GF-D8 (cell line): ENCODE measurements at regions not wholly inside any gene's neighbourhood (a gene's known extent, or its start where the extent isn't known, plus 50 kb on each side); places are given as distances from the start of the nearest gene placed in this dataset.

Experiments
- DNase-seq: peaks from one replicate; lab custom pipeline; 2025; lab: John Stamatoyannopoulos, UW

DNA sequence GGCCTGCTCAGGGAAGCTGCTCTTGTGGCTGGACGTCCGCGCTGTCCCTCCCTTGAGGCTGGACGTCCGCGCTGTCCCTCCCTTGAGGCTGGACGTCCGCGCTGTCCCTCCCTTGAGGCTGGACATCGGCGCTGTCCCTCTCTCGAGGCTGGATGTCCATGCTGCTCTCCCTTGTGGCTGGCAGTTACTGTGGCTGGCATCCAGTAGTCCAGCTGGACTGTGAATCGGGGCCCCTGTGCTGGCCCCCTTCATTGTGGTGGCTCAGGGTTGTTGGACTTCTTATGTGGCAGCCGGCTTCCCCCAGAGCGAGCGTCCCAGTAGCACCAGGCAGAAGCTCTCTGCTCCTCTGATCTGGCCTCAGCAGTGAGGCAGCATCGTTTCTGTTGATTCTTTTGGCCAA lies 141.5 kb downstream of the IRF8 start:
- no peak for DNase-seq

DNA sequence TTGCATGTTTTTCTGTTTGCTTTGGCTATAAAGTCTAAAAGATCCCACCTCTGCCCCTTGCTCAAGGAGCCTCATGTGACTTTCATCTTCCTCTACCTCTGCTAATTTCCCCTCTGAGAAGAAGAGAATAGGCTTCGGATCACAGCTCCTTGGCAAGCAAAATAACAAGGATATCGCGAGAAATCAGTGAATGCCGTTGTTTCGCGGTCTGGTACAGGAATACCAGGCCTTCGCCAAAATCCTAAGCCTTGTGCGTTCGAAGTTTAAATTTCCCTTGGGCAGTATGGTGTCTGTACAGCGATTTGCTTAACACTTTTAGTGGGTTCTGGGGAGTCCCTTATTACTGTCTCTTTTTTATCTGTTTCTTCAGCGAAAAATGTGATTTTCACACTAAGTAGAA lies 142.3 kb downstream of the IRF8 start:
- DNase-seq = no peak

DNA sequence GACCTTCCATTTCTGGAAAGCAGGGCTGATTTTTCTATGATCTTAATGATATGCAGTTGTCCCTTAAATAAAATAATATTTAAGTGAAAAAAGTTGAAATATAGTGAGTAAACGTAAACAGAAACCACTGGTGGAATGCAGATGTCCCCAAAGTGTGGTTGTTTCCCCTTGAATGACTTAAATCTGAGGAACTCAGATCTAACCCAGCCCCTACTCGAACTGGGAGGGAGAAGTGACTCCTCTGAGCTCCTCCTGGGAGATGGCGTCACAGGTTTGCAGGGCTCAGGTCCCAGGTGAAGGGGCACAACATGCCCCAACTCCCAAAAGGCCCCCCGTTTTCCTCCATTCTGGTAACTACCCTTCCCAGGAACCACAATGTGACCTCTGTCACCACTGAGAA lies 142.8 kb downstream of the IRF8 start:
- no peak for DNase-seq

DNA sequence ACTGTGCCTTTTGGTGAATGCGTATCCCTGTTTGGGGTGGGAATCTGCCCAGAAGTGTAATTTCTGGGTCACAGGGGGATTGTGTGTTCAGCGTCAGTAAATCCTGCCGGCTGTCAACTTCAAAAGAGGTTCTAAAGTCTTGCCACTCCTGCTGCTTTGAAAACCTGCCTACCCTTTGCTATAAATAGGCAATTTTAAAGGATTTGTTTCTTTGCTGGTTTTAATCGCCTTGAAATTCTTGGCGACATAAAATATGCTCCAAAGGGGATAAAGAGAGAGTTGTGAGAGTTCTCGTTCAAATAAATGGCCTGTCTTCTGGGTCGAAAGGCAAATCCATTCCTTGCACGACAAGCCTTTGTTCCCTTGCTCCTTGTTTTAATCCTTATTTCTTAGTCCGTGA lies 143.4 kb downstream of the IRF8 start:
- DNase-seq = no peak

DNA sequence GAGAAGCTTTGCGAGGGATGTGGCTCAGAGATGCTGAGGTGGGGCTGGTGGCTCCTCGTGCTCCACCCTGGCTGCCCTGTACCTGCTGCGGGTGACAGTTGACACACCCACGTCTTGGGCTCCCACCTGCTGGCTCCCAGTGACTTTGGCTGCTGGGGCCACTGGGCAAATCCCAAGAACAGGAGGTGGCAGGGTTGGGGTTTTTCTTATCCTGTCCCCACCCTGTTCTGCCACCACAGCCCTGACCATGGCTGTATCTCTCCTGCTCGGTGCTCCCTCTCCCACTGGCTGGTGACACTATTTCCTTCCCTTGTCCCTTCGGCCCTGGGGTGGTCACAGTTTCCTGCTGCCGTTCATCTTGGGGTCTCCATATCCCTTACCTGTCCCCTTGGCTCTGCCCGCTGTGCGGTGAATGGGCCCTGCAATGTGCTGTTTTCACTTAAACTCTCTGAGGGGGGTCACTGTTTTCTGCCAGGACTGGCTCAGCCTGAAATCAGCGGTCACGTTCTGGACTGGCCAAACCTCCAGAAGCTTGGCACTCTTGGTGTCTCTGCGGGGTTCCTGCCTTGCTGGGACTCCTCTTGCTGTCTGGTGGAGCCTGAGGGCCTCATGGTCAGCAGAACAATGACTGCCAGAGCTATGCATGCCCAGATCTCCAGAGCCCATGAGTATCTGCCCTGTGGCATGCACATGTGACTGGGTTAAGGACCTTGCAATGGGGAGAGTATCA lies 144.2 kb downstream of the IRF8 start:
- DNase-seq = no peak

DNA sequence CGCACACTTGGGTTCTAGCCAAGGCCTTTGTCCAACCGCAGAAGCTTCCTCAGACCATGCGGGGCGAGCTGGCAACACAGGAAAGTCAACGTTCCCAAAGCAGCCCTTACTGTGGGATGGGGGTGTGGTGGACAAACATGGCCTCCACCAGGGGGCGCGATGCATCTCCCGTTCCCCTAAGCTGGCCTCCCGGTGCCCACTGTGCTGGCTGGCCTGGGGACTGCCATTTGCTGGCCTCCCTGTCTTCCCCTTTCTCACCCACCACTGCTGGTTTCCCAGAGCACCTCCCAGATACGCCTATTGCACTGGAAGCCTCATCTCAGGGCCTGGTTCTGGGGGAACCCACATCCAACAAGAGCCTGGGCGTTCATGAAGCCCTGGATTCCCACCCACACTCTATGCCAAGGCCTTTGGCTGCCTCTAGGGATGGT lies 145.3 kb downstream of the IRF8 start:
- no peak for DNase-seq

DNA sequence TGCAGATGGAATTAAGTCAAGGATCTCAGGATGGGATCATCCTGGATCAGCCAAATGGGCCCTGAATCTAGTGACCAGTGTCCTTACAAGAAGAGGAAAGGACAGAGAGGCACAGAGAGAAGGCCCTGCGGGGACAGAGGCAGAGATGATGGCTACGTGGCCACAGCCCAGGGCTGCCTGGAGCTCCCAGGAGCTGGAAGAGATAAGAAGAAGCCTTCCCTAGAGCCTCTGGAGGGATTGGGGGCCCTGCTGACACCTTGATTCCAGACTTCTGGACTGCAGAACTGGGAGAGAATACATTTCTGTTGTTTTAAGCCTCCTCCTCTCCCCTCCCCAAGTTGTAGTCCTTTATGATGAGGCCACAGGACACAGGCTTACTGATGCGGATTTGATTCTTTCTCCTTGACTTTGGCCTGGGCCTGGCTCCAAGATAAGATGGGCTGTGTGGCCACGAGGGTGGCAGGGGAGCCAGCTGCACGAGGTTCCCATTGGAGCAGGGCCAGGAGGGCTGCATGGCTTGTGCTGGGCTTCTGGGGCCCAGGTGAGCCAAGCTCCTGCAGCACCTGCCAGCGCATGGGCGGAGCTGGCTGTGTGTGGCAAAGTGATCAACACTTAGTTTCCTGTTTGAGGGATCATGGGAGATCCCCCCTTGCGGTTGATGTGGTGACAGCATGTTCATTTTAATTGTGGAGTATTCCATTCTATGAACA lies 146.1 kb downstream of the IRF8 start:
- DNase-seq = no peak

DNA sequence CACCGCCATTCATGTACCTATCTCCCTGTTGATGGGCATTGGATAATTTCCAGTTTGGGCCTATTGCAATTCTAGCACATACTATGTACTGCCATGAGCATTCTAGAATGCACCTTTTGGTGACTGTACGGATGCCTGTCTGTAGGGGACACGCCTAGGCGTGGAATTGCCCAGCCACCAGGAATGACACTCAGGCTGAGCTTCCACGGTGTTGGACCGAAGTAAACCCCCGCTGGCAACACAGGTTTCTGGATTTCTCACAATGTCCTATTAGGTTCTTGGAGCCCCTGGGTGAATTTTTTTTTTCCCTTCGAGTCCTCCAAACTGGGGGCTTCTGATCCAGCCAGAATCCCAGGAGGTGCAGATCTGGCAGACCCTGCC lies 146.6 kb downstream of the IRF8 start:
- no peak for DNase-seq

DNA sequence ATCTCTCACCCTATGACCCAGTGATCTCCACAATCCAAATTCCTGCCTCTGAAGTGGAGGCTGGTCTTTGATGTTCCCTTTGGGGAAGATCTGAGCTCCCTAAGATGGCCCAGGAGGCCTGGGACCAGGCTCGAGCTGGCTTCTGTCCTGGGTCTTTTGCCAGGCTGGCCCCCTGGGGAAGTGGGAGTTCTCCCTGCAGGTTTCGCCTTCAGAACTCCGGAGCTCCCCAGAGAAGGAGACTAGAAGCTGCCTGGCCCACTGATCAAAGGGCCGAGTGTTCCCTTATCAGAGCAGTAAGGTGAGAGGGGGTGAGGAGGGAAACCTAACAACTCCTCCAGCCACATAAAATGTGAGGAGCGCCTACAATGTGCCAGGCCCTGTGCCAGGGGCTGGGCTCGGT lies 147.1 kb downstream of the IRF8 start:
- DNase-seq = no peak

DNA sequence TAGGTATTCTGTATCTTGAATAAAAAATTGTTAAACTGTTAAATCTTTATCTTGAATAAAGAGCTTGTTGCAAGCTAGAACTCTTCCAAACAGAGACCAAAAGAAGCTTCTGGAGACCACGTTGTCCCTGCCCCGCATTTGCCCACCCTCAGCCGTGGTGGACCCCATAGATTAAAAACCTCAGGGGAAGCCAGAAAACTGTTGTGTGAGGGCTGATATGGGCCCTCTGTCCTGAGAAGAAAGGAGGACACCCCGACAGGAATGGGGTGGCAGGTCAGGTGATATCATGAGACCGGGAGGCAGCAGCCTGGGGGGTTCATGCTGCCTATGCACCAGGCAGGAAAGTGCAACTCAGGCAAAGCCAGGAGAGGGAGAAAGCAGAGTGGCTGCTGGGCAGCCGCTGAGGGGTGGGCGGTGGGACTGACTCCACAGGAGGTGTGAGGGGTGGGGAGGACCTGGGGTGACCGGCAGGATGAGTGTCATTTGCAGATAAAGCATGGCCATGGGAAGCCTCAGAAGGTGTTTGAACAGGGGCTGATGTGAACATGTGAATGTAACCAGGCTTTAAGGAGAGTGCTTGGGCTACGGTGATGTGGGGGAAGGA lies 147.8 kb downstream of the IRF8 start:
- DNase-seq = no peak

DNA sequence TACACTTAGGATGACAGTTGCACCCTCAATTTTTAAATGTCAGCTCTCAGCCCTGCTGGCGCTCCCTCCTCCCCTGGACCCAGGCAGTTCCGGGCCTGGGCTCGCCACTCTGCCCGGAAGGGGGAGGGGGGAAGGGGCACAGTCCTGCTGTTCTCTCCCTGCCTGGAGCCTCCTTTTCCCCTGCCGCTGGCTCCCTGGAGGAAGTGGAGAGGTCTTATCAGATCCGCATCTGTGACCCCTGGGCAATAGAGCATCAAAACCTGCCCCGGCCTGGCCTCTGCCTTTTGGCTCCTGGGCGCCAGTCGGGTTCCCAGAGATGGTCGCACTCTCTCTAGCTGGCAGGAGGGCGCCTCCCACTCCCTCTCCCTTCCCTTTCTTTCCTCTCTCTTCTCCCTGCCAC lies 149.3 kb downstream of the IRF8 start:
- DNase-seq = no peak

DNA sequence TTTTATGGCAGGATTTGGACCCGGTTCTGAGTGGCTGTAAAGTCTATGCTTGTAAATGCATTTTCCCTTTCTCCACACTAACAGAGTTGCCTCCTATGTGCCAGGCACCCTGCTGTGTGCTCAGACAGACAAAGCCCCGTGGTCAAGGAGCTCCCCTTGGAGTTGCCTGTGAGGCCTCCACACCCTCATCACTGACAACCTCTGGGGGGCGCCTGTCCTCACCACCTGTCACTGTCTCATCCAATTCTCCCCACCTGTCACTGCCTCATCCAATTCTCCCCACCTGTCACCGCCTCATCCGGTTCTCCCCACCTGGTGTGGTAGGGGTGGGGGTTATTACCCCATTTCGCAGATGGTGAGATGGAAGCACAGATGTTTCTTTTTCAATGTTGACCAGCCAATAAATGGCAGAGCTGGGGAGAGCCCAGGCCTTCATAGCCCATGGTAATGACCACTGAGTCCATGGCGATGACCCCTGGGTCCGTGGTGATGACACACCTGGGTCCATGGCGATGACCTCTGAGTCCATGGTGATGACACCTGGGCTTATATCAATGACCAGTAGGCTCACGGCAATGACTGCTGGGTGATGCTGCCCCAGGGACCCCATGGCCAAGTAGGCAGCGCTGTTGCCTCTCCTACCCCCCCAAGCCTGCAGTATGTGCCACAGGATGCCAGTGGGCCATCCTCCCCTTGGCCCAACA lies 150.1 kb downstream of the IRF8 start:
- no peak for DNase-seq

DNA sequence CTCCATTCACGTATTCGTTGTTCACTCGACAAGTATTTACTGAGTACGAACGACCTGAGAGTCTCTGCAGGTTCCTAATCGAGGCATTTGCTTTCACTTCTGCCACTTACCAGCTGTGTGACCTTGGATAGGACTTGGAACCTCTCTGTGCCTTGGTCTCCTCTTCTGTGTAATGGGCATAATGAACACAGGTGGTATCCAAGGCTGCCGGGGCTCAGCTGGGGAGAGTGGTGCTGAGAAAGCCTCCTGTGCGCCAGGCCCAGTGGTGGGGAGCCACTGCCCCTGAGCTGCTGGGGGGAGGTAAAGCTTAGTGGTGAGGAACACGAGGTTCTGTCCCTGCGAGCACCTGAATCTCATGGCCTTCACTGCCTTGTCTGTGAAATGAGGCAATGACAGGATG lies 150.7 kb downstream of the IRF8 start:
- DNase-seq = no peak

DNA sequence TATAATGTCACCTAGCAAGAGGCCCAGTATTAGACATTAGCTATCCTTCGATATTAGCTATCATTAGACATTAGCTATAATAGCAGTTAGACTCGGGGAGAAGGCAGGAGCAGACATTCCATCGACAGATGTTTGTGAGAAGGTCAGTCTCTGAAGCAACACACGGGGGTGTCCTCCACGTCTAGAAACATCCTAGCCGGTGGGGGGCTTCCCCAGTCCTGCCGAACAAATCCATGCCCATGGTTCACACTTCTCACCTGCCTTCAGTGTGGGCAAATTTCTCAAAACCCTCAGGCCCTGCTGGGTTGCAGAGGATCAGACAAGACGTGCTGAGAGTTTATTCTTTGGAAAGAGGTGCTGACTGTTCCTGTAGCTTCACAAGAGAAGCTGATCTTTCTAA lies 151.1 kb downstream of the IRF8 start:
- DNase-seq = no peak

DNA sequence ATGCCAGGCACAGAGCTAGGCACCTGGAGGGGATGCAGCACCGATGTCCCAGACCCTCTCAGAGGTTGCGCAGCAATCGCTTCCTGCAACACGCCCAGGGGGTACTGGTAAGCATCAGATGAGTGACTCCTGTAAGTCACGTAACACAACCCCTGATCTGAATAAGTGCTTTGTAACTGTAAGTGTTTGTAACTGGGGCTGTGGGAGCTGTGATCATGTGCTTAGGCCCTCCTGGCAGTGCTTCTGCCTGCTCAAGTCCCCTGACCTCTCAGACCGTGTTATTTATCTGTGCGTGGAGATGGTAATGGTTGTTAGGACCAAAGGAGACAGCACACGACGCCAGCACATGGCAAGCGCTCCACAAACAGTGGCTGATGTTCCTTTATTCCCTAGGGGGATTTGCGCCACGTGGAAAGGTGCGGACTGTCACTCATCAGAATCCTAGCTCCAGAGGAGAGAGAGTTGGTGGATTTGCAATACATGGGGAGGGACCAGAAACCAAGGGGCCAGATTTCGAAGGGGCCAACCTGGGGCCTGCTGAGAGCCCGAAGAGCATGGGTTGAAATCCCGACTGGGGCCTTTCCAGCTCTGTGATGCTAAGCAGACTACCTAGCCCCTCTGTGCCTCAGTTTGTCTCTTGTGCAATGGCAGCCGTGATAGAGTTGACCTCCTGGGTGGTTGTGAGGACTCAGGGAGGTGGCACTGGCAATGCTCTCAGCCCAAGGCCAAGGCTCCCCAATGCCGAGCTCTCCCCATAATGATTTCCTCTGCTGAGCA lies 151.8 kb downstream of the IRF8 start:
- no peak for DNase-seq

DNA sequence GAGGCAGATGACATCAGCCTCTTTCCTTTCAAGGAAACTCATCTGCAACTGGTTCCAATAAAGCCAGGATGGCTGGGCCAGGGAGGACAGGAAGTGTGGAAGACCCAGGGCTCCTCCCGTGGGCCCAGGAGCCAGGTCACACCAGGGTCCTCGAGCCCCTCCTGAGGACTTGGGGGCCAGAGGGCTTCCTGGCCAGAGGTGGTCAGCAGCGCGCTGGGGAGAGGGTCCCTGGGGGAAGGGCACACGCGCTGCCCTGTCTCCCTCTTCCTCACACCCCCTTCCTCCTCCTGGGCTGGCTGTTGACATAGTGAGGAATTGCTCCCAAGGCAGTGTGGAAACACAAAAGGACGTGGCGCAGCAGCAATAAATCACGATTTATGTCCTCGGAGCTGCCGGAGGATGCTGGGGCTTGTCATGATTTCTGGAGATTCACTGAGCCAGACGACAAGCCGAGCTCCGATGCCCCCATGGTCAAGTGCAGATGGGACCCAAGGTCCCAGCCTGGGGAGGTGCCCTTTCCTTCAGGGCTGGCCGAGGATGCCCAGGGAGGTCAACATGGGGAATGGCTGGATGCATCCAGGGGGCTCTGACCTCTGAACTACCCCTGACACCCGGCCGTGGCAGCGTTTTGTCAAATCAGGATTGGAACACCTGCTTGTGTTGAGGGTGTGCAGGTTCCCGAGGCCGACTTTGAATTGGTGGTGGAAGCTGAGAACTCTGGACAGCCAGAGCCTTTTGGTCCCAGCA lies 152.6 kb downstream of the IRF8 start:
- no peak for DNase-seq

DNA sequence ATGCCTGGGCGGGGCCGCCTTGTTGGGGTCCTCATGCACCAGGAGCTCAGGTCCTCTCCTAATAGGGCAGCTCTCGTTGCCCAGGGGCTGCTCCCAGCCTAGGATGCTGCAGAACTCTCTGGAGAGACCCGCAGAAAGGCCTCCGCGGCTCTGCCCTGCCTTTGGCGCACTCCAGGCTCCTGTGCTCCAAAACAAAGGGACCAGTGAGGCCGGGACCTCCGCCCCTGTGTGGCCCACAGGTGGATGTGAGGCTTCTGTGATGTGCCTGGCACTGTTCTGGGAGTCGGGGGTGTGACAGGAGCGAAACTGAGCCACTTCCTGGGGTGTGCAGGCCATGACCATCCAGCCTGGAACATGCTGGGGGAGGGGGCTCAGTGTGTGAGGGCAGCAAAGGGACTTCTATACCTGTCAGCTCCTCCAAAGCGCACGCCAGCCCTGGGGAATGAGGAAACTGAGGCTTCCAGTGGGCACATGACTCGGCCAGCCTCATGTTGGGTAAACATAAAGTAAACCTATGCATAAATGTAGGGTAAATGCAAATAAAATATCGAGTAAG lies 153.2 kb downstream of the IRF8 start:
- no peak for DNase-seq

DNA sequence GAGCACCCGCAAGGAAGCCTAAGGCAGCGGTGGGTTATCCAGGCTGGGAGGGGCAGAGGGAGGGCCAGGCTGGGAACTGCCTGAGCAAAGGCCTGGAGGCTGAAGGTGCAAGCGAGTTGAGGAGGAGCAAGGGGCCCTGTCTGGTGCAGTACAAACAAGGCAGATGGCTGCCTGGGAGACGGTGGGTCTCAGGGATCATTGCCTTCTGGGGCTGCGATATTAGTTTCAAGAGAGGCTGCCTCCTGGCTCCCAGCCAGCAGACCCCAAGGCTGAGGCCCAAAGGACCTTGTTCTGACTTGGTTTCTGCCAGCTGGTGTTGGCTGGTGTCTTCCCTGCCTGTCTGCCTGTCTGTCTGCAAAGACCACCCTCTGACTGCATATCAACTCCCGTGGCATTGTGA lies 154.0 kb downstream of the IRF8 start:
- no peak for DNase-seq

DNA sequence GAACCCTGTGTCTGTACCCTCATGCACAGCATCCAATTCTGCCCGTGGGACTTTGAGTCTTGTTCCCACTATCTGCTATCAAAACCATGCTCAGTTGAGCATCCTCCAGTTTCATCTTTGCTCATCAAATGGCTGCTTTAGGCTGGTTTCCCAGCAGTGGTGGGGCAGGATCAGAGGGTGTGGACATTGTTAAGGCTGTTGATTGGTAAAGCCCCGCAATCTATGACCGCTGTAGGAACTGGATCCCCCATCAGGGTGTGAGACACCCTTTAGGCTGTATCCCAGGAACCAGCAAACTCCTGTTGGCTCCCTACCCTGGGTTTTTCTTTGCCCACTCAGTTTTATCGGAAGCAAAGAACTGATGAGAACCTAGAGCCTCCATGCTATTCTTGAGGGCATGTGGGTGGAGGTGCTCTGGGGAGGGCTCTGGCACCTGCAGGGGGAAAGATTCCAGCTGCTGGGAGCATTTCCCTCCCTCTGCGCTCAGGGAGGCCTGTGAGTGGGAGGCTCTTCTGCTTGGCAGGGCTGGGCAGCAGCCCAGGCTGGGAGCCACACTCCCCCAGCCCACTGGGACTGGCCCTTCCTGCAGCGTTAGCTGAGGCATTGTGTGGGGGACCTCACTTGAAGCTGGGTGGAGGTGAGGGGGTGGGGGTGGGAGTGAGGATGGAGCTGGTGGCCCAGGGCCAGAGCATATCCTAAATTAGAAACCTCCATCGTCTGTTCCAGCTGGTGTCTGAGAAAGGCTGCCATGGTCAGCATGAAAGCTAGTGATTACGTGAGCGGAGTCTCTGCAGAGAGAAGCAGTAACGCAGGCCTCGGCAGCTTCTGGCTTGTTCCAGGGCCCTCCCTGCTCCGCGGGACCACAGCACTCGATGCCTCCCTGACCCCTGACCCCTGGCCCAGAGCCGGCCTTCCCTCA lies 160.6 kb downstream of the IRF8 start:
- no peak for DNase-seq
